HepG2 (cell line): ENCODE measurements at regions not wholly inside any gene's neighbourhood (a gene's known extent, or its start where the extent isn't known, plus 50 kb on each side); places are given as distances from the start of the nearest gene placed in this dataset.

Experiments used
- ATAC-seq: fragments of 200-7000 bp; cut with Tn5 transposase; 3 replicates; pipeline ENCODE4 v1.9.1; 2020; ENCODE audit warnings: mild to moderate bottlenecking, moderate library complexity
- BruUV-seq: library from RNA; stranded (reverse); fragments of 400-500 nt; replicated peaks from 2 replicates; lab custom pipeline; 2021; lab: Mats Ljungman, UMichigan
- CTCF ChIA-PET: fragments of 300-600 bp; formaldehyde crosslinking; extraction: SDS; loops from one replicate; lab custom pipeline; 2021; ENCODE audit warnings: low total read pairs, inconsistent platforms, low intra/inter-chr PET ratio; lab: Yijun Ruan, JAX
- POLR2A ChIA-PET: fragments of 350-600 bp; sonication (Branson Sonifier 250); formaldehyde crosslinking; loops from one replicate; lab custom pipeline; 2020; ENCODE audit warnings: antibody characterized with exemption, inconsistent platforms; lab: Yijun Ruan, JAX
- DNase-seq: peaks from one replicate; pipeline ENCODE4 v3.0.0-alpha.2; 2015; ENCODE audit warnings: low spot score
- FAIRE-seq: peaks from 3 replicates; lab custom pipeline; 2011; peaks lifted over from hg19 to GRCh38; lab: Jason Lieb, UNC
- H2AFZ ChIP-seq: one replicate; pipeline ENCODE4 v1.6.1; 2011; ENCODE audit warnings: low read length, inconsistent platforms
- H3K27ac ChIP-seq: fragments of 300-600 bp; 3 replicates; pipeline ENCODE4 v1.8.0; 2011; ENCODE audit warnings: mixed run types, mild to moderate bottlenecking, mixed read lengths, low read length, inconsistent platforms; ENCODE audit not compliant: insufficient read depth; ENCODE audit errors: extremely low read length
- H3K27me3 ChIP-seq, 2 experiments: fragments of 200-600 bp in 1 of 2; 2 replicates in 1 of 2; 3 replicates in 1 of 2; pipeline versions ENCODE4 v1.6.0 to v1.8.0; 2011; ENCODE audit warnings: low read length in 2 of 2, mild to moderate bottlenecking in 2 of 2, moderate library complexity in 2 of 2, inconsistent platforms in 1 of 2; ENCODE audit not compliant: insufficient read depth in 2 of 2, control insufficient read depth in 1 of 2
- H3K36me3 ChIP-seq, 2 experiments: fragments of 200-600 bp in 1 of 2; replicated peaks in 1 of 2; 2 replicates in 1 of 2; 3 replicates in 1 of 2; pipeline versions ENCODE4 v1.5.1 to v1.8.0; 2011; ENCODE audit warnings: low read length in 2 of 2, inconsistent platforms in 1 of 2; ENCODE audit not compliant: insufficient read depth in 2 of 2, control insufficient read depth in 1 of 2
- H3K4me1 ChIP-seq: 2 replicates; pipeline ENCODE4 v1.5.1; 2012; ENCODE audit warnings: low read length, inconsistent platforms; ENCODE audit not compliant: insufficient read depth
- H3K4me2 ChIP-seq: 2 replicates; pipeline ENCODE4 v1.6.0; 2011; ENCODE audit warnings: low read depth, low read length, inconsistent platforms
- H3K4me3 ChIP-seq, 3 experiments: fragments of 200-600 bp in 1 of 3; sonication (generic), shearing (Covaris generic) in 1 of 3; replicated peaks in 1 of 3; 2 replicates each; pipeline ENCODE4 v1.5.1; 2011 to 2016; ENCODE audit warnings: low read length in 3 of 3, inconsistent platforms in 2 of 3, low read depth in 2 of 3, mild to moderate bottlenecking in 2 of 3, control low read depth in 1 of 3, mixed read lengths in 1 of 3; ENCODE audit not compliant: insufficient read depth in 1 of 3
- H3K79me2 ChIP-seq: one replicate; pipeline ENCODE4 v1.6.1; 2011; ENCODE audit warnings: low read length, inconsistent platforms; ENCODE audit not compliant: insufficient read depth
- H3K9ac ChIP-seq: 2 replicates; pipeline ENCODE4 v1.6.0; 2011; ENCODE audit warnings: mild to moderate bottlenecking, low read depth, low read length, inconsistent platforms; ENCODE audit not compliant: insufficient read depth
- H3K9me3 ChIP-seq: 2 replicates; pipeline ENCODE4 v1.5.1; 2012; ENCODE audit warnings: mild to moderate bottlenecking, low read length
- H4K20me1 ChIP-seq: 2 replicates; pipeline ENCODE4 v1.6.0; 2011; ENCODE audit warnings: inconsistent platforms, mild to moderate bottlenecking, low read length, moderate library complexity; ENCODE audit not compliant: insufficient read depth
- ARNT ChIP-seq: fragments of 450-650 bp; IDR thresholded peaks from 2 replicates; pipeline ENCODE4 v1.6.1; 2017
- MAFF ChIP-seq: IDR thresholded peaks from 2 replicates; pipeline ENCODE4 v1.6.1; 2011; ENCODE audit warnings: low read depth, low read length, improper control_type of control experiment
- MAFK ChIP-seq, 2 experiments: IDR thresholded peaks in 1 of 2; conservative IDR thresholded peaks in 1 of 2; 2 replicates each; pipeline ENCODE4 v1.6.1; 2011; ENCODE audit warnings: improper control_type of control experiment in 2 of 2, low read length in 2 of 2
- NAIF1 ChIP-seq: sonication (generic); formaldehyde crosslinking; IDR thresholded peaks from 2 replicates; pipeline ENCODE4 v1.5.0; 2020; ENCODE audit warnings: mild to moderate bottlenecking, missing genetic modification reagents, borderline replicate concordance
- PLSCR1 ChIP-seq: sonication (generic); formaldehyde crosslinking; IDR thresholded peaks from 2 replicates; pipeline ENCODE4 v1.5.0; 2020; ENCODE audit warnings: missing genetic modification reagents, mild to moderate bottlenecking, borderline replicate concordance
- PRDM15 ChIP-seq: sonication (generic); formaldehyde crosslinking; IDR thresholded peaks from 2 replicates; pipeline ENCODE4 v1.4.0; 2020; ENCODE audit warnings: missing genetic modification reagents
- PTBP1 ChIP-seq: fragments of 200-400 bp; formaldehyde crosslinking; IDR thresholded peaks from 2 replicates; pipeline ENCODE4 v1.6.1; 2018; ENCODE audit warnings: low read length, low read depth; ENCODE audit not compliant: poor library complexity, severe bottlenecking
- ZFP36 ChIP-seq: fragments of 150-350 bp; IDR thresholded peaks from 2 replicates; pipeline ENCODE4 v1.6.1; 2018; ENCODE audit warnings: borderline replicate concordance, low read length, low read depth; ENCODE audit not compliant: partially characterized antibody
- ZNF274 ChIP-seq: sonication (generic); formaldehyde crosslinking; IDR thresholded peaks from 2 replicates; pipeline ENCODE4 v1.5.1; 2020; ENCODE audit warnings: mild to moderate bottlenecking, missing genetic modification reagents
- ZNF275 ChIP-seq: sonication (generic); formaldehyde crosslinking; IDR thresholded peaks from 2 replicates; pipeline ENCODE4 v1.8.0; 2022; ENCODE audit warnings: missing genetic modification reagents, mild to moderate bottlenecking, inconsistent platforms, borderline replicate concordance
- ZNF556 ChIP-seq: sonication (generic); formaldehyde crosslinking; IDR thresholded peaks from 2 replicates; pipeline ENCODE4 v1.4.0; 2020; ENCODE audit warnings: mild to moderate bottlenecking, missing genetic modification reagents, borderline replicate concordance
- ZNF891 ChIP-seq: sonication (generic); formaldehyde crosslinking; IDR thresholded peaks from 2 replicates; pipeline ENCODE4 v1.5.0; 2020; ENCODE audit warnings: mild to moderate bottlenecking, missing genetic modification reagents
- ZSCAN9 ChIP-seq: IDR thresholded peaks from 2 replicates; pipeline ENCODE4 v1.6.1; 2016; ENCODE audit warnings: borderline replicate concordance
- WGBS: methylation state at CpG from one replicate; pipeline ENCODE4 v1.1.6; 2017; ENCODE audit warnings: low lambda C conversion rate; 5-methylcytosine and 5-hydroxymethylcytosine counted together
- in situ Hi-C: cut with HindIII; loops from 2 replicates; pipeline ENCODE4 v1.10.0; 2017; ENCODE audit warnings: low pct_unique_long_range_greater_than_20kb; ENCODE audit not compliant: extremely low pct_ligation_motif_present
- intact Hi-C: fragments of 100-400 bp; cut with micrococcal nuclease; formaldehyde crosslinking; loops from one replicate; pipeline ENCODE4 v1.10.0; 2022; ENCODE audit not compliant: unreplicated experiment

- no peak for TF ChIP-seq NAIF1 (CRISPR knock-in tag)
- no peak for TF ChIP-seq ZNF274 (CRISPR knock-in tag)
Measured at GRCh38 chr5:42989190-42989589, 50.9 kb downstream of the ANXA2R start (continued).

- H3K9ac ChIP-seq, result no peak overlapping the region
- H3K9me3 ChIP-seq, result no peaks in the 10 kb centered on the region
- no peak overlapping the region for H2AFZ ChIP-seq
- H3K4me3 ChIP-seq, result no peak overlapping the region
- H3K79me2 ChIP-seq, result no peaks in the 10 kb centered on the region
- H3K27ac ChIP-seq, result no peak overlapping the region
- intact Hi-C loops, result no loop called here
- CTCF ChIA-PET, result no interaction called here
- H3K4me1 ChIP-seq, result peaks cover 48% of the 10 kb centered on the region
- TF ChIP-seq ZNF556 (CRISPR knock-in tag) (no peak), ZFP36 (no peak), ZSCAN9 (CRISPR knock-in tag) (no peak), PRDM15 (CRISPR knock-in tag) (no peak), PTBP1 (no peak), ZNF275 (CRISPR knock-in tag) (no peak), PLSCR1 (CRISPR knock-in tag) (no peak), MAFF (peak; percentile 69), ARNT (no peak), ZNF891 (no peak), MAFK (conservative IDR thresholded peaks at IDR 0.05 in 1 of 2, IDR thresholded peaks at IDR 0.05 in 1 of 2; ENCODE audit: low read length in 2 of 2) (peak; percentile 39 to 70; a peak in 3 of 4 replicates)
- TF ChIP-seq, all 625 proteins: peak for 2
- no TSS peak for BruUV-seq
- Histone ChIP-seq H4K20me1 (no peaks in the 10 kb centered on the region), H3K4me2 (no peak overlapping the region), H3K36me3 (no peaks in the 10 kb centered on the region), H3K27me3 (no peaks in the 10 kb centered on the region)
- POLR2A ChIA-PET, result interaction anchor here (0.7 kb wide), 1 partner anchor 39 kb away, joined by 3 read pairs; no protein-coding TSS in a partner anchor
- no peak for FAIRE-seq
- in situ Hi-C loops, result no loop called here
- 75% methylated on average over 2 of the region's 2 CpGs for WGBS
- no peak for DNase-seq
- ATAC-seq, result no peak
Measured at GRCh38 chr5:42988568-42988967, 51.6 kb downstream of the ANXA2R start.
